ENCODE measurements at regions not wholly inside any gene's neighbourhood (a gene's known extent, or its start where the extent isn't known, plus 50 kb on each side); places are given as distances from the start of the nearest gene placed in this dataset.
"Not testable (repeated sequence)": the region's sequence is repeated elsewhere in the genome, so short reads cannot be mapped to it uniquely, and the experiment has no call there.

GRCh38 chr13:32828711-32829110 lies 187.5 kb upstream of the KL start:
- no peak for DNase-seq (ENCODE audit: low read depth)

GRCh38 chr13:32829269-32829668 lies 187.0 kb upstream of the KL start:
- DNase-seq (ENCODE audit: low read depth) = no peak

DNA sequence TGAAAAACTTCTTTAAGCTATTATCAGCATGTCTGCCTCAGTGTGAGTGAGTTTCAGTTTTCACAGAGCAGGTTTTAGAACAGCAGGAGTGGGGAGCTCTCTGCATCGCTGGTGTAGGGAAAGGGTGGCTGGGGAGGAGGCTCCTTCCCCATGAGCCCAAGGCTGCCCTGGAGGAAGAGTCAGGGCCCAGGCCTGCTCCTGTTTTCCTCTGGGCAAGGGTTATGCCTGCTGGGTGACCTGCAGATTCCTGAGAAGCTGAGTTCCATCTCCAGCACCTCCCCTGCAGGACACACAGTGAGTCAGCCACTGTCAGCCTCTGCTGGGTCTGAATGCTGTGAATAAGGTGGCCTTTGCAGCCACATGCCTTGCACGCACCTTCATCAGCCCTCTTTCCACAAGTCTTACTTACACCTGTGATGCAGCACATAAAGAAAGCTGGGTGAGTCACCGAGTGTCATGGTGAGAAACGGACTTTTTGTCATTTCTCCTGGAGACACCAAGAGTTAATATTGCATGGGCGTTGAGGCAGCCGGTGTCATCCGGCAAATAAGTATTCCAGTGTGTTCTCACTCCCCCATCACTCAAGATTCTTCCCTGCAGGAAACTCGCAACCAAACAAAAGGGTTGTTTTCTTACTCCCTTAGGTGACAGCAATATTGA lies 186.4 kb upstream of the KL start:
- peak; percentile 50 for DNase-seq (ENCODE audit: low read depth)

- no peak for DNase-seq (ENCODE audit: low read depth)
Measured at GRCh38 chr13:32830336-32831031, 185.7 kb upstream of the KL start.

DNA sequence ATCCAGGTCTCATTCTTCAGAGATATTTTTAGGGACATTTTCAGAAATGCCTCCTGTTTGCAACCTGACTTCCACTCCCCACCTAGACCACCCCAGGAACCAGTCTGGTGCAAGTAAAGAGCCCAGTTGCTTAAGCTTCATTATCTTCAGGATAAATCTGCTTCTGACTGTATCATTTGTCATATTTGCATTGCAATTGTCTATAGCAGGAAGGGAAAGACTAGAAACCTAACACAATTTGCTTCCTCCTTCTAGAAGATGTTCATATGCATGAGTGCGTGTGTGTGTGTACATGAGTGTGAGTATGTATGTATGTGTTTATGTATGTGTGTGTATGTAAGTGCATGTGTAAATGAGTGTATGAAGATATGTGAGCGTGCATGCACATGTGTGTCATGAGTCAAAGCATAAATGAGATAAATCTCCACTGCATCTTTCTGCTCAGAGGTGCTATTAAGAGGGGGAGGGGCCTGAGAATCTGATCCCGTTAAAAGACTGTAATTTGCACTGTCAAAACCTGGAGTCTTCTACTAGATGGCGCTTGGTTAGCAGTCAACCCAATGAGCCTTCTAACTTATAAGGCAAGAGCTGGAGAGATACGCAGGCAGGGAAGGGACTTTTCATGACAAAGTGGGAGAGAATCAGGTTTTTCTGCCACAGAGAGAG lies 178.8 kb upstream of the KL start:
- DNase-seq (ENCODE audit: low read depth) = no peak

- no peak for DNase-seq (ENCODE audit: low read depth)
Measured at GRCh38 chr13:32837973-32838927, 178.0 kb upstream of the KL start.

GRCh38 chr13:32838945-32839344 lies 177.3 kb upstream of the KL start:
- no peak for DNase-seq (ENCODE audit: low read depth)

DNA sequence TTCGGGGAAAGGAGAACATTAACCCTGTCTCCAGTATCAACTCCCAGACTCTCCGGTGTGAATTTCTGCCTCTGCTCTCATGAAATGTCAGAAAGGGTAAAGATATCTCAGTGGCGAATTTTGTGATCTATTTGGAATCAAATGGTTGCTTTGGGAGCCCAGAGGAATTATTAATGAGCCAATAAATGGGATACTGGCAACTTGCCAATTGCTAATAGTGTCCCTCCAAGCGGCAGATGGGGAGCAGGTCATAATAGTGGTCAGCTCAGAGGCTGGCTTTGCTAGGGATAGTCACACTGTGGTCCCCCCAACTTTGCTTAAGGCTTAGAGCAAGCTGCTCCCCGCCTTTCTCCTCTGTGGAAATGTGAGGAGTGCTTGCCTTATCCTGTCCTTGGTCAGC lies 176.1 kb upstream of the KL start:
- DNase-seq (ENCODE audit: low read depth) = no peak

DNA sequence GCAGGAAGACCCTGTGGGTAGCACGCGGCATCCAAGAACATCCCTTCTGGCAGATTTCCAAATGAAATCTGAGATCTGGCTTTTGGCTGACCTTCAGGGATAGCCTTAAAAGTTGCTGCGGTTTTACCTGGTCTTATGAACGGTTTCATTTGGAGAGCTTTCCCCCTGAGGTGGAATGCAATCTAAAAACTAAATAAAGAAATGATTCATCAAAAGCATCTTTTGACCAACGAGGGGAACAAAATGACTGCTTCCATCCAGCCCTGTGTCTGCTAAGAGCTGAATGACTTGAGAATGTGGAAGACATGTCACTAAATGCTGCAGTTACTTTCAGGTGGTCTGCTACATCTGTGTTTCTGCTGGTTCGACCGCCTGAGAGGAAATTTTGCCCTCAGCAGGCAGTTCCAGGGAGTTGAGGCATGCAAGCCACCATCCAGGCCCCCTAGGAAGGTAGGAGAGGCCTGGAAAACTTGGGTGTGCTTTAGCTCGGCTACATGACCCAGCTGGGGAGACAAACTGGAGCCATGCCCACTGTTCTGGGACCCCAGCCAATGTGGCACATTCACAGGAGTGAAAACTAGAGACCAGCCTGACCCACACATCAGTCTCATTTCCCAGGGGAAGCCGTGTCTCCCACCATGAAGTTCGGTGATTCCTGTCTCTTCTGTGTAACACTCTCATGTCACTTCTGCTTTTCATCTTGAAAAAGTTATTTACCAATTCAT lies 175.1 kb upstream of the KL start:
- no peak for DNase-seq (ENCODE audit: low read depth)

DNA sequence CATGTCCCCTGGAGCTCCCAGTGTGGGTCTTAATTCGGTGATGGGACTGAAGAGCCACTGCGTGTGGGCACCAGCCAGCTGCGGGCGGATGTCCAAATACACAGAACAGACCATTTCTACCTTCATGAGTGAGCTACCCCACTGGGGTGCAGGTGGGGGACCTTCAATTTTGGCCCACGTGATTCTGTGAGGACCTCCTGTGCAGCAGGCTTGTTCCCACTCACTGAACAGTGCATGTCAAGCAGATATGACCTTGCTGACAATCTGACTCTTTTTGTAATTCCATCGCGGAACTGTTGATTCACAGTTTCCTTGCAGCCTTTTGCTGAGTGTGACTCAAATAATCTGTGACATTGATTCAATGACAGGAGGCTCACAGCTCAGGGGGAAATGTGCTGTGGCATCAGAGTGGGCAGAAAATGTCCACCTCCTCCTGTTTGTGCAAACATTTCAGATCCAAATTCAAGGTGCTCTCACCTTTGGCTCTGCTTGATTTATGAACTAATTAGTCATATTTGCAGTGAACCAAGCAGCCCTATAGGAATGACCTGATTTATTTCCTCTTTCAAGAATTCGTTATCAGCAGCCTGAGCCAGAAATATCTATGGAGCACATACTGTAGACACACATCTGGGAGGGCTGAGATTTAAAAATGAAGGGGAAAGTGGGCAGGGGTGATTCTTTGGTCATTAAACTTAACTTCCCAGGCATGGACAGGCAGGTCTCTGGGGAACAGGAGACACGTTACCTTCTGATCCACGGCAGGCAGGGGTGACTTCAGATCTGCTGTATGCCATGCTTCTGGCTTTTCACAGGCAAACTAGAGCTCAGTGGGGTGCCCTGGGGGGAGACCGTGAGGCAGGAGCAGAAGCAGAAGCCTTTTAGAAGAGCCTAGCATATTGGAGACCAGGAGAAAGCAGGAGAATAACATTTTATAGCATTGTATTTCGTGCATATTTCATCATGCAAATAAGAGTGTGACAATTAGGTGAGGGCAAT lies 170.0 kb upstream of the KL start:
- DNase-seq (ENCODE audit: low read depth) = no peak

DNA sequence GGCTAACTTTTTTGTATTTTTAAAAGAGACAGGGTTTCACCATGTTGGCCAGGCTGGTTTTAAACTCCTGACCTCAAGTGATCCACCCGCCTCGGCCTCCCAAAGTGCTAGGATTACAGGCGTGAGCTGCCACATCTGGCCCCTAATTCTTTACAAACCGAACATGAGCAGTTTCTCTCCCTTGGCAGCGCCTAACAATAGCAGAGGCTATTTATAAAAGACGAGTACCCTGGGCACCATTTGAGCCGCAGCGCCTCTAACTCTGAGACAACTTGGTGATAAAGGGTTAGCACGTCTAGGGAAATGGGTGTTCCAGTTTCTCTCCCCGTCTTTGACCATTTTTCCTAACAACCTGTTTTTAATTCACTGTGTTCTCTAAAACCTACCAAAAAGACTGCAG lies 168.2 kb upstream of the KL start:
- not testable (repeated sequence) for DNase-seq (ENCODE audit: low read depth)

- no peak for DNase-seq (ENCODE audit: low read depth)
Measured at GRCh38 chr13:32849369-32849768, 166.9 kb upstream of the KL start.

GRCh38 chr13:32850316-32851052 lies 165.7 kb upstream of the KL start:
- no peak for DNase-seq (ENCODE audit: low read depth)

GRCh38 chr13:32851083-32852069 lies 164.8 kb upstream of the KL start:
- DNase-seq (ENCODE audit: low read depth) = peak; percentile 59

- peak; percentile 54 for DNase-seq (ENCODE audit: low read depth)
Measured at GRCh38 chr13:32852526-32852925, 163.7 kb upstream of the KL start.

- no peak for DNase-seq (ENCODE audit: low read depth)
Measured at GRCh38 chr13:32857077-32857476, 159.1 kb upstream of the KL start.

DNA sequence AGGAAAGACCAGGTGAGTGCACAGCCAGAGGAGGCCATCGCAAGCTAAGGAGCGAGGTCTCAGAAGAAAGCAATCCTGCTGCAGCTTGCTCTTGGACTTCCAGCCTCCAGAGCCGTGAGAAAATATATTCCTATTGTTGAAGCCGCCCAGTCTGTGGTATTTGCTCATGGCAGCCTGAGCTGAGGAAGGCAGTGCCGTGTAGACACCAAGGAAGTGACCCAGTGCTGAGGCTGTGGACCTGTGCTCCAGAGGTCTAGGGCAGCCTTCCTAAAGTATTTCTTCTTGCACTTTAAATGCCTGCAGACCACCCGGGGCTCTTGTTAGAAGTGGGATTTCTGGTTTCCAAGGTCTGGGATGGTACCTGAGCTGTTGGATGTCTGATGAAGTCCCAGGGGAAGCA lies 158.5 kb upstream of the KL start:
- no peak for DNase-seq (ENCODE audit: low read depth)

DNA sequence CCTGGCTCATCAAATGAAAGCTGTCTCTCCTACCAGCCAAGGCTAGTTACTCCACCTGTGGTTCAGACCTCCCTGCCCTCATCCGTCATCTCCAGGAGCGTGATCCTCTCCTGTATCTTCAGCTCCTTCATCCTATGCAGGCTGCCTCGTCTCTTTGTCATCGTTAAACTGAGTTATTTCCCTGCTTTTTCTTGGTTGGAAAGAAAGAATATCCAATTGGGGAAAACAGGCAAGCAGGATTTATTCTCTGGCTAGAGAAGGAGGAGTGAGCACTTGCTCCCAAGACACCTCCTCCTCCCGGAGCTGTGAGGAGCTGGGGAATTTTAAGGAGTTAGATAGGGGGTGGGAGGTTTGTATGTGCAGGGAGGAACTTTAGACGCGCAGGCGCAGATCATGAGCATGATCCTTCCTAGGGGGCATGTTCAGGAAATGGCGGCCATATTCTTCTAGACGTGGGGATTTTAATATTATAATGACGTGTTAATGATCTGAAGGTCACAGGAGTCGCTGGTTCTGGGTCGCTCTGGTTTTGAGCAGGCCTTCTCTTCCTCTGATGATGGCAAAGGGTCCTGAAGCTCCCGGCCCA lies 156.4 kb upstream of the KL start:
- DNase-seq (ENCODE audit: low read depth) = no peak
